HK-2 (cell line): ENCODE measurements at regions not wholly inside any gene's neighbourhood (a gene's known extent, or its start where the extent isn't known, plus 50 kb on each side); places are given as distances from the start of the nearest gene placed in this dataset.

Experiments
- DNase-seq: peaks from one replicate; pipeline ENCODE4 v3.0.0-alpha.2; 2018; ENCODE audit not compliant: unreplicated experiment

DNA sequence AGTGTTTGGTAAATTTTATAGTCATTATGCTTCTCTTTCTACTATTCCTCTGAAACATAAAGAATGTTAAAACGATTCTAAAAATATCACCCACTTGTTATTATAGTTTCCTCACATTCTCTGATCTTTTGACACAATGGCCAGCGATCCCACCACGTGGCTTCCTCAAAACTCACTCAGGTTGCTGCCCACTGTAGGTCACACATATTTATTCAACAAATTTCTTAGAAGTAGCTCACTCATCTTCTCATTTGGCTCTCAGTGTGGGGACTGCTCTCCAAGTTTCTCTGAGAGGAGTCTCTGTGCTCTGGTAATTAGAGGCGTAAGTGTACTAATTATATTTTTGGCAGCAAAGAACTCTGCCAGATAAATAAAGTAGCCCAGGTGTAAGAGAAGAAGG is 465.4 kb downstream of the CDH11 start:
- no peak for DNase-seq

DNA sequence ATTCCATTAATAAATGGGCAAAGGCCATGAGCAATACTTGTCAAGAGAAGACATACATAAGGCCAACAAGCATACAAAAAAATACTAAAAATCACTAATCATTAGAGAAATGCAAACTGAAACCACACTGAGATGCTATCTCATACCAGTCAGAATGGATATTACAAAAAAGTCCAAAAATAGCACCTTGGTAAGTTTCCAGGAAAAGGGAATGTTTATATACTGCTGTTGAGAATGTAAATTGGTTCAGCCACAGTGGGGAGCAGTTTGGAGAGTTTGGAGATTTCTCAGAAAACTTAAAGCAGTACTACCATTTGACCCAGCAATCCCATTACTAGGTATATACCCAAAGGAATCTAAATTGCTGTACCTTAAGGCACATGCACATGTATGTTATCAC is 467.7 kb downstream of the CDH11 start:
- DNase-seq = no peak

DNA sequence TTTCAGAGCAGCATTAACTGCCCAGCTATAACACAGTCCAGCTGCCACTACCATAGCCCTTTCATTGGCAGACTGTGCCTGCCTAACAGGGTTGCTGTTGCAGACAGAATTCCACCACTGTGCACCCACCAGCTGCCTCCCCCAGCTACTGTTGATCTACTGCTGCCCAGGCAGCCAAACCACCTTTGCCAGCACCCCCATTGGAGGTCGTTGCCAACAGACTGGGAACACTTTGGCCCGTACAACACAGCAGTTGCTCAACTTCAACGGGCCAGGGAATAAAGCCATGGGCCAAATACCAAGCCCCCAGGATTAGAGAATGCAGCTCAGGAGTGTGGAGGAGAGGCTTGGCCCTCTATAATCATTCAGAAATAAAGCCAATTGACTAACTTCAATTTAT is 473.6 kb downstream of the CDH11 start:
- DNase-seq = no peak

DNA sequence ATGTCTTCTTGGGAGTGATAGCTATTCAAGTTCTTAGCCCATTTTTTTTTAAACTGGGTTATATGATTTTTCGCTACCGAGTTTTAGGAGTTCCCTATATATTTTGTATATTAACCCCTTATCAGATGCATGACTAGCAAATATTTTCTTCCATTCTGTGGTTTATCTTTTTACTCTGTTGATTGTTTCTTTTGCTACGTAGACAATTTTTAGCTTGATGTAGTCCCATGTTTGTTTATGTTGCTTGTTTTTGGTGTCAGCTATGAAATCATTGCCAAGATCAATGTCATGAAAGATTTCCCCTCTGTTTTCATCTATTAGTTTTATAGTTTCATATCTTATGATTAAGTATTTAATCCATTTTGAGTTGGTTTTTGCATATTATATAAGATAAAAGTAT is 480.5 kb downstream of the CDH11 start:
- no peak for DNase-seq

DNA sequence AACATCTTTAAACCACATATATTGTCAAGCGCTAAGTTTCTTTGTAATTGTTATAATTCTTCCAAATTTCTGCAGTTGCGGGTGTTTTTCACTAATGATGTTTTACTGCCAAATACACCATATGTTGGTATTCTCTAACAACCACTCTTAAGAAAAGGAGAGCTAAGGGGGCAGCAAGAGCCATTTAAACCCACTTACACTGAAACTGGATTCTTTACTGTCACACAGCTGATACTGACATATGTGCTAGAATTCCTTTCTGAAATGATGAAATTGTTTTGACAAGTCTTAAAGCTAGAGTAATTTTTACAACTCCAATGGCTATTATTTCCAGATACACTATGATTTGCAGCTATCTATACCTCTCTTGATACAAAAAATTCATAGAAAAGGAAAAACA is 483.1 kb downstream of the CDH11 start:
- no peak for DNase-seq

DNA sequence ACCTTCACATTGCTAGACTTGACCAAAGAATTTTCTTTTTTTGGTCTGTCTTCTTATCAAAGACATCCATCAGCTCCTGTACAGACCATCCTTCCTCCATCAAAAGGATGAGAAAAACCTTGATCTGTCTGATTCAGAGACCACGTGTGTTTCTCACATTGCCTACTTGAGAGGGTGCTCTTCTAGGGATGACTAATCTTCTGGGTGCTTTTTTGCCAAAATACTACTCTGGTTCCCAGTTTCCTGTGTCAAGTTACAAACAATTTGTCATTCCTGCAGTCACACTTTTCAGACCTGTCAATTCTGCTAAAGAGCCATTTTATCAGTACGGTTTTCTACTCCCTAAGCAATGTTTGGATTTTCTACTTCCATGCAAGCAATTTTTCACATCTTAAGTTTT is 492.2 kb downstream of the CDH11 start:
- DNase-seq = no peak

DNA sequence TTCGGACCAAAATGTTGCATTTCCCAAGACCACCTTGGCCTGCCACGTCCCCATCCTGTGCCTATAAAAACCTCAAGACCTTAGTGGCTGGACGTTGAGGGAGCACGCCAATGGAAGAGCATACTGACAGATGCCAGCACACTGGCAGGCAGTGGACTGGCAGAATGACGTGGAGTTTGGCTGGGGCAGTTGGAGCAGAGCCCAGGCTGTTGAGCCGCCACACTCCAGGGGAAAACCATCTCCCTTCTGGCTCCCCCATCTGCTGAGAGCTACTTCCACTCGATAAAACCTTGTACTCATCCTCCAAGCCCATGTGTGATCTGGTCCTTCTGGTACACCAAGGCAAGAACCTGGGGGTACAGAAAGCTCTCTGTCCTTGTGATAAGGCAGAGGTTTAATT is 494.1 kb downstream of the CDH11 start:
- no peak for DNase-seq

DNA sequence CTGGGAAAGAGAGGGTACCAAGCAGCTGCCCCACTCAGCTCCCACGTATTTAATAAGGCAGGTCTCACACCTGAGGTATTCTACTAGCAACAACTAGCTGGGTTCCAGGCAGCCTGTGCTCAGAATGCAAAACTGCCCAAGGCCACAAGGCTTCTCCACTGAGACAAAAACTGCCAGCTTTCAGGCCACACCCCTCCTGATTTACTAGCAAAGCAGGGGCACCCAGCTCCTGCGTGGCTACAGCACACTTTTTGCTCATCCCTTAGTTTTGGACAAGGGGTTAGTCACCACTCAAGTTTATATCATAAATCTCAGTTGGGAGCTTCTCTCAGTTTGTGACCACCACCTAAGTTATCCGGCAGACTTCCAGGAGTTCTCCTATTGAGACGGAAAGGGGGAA is 494.6 kb downstream of the CDH11 start:
- no peak for DNase-seq

DNA sequence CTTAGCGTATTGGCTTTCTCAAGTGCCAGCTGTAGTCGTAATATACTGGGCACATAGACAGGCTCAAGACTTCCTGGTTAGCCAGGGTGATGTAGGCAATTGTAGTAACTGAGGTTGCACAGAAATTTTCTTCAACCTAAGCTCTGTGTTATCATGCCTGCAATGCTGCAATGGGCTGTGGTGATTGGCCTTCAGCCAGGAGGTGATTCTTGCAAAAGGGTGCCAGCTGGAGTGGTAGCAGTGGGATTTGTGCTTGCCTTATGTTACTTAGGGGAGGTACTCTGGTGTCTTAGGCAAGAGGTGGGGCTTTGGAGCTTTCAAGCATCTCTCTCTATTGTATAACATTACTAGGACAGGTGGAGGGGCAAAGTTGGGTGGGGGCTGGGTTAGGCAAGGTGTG is 495.1 kb downstream of the CDH11 start:
- DNase-seq = no peak

DNA sequence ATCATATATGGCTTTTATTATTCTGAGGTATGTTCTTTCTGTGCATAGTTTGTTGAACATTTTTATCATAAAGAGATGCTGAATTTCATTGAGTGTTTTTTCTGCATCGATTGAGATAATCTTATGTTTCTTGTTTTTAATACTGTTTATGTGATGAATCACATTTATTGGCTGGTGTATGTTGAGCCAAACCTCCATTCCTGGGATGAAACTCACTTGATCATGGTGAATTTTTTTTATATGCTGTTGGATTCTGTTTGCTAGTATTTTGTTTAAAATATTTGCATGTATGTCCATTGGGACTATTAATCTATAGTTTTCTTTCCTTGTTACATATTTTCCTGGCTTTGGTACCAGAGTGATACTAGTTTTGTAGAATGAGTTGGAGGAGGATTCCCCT is 500.2 kb downstream of the CDH11 start:
- DNase-seq = no peak

DNA sequence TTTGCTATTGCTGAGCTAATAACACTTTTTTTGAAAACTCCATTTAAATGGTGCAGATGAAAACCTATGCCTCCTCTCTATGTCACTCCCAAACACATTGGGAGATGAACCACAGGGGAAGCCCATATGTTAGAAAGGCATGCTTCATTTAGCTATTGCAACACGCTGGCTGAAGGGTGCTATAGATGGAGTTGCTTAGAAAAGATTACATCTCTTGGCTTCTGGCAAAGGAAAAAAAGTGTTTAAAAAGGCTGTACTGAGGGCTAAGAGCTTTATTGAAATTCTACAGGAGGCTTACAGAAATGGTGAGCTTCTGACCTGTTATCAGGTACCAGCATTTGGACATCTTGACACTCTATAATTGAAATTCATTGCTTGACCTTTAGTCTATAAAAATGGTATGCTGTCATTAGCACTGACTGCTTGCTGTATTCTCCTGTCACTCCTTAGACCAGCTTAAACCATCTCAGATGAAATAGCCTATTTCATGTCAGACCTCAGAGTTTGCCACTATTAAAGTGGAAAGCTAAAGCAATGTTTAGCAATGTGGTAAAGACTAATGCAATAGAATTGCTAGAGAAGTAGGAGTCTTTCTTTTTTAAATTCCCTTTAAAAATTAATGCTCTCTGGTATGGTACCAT is 503.9 kb downstream of the CDH11 start:
- DNase-seq = no peak

DNA sequence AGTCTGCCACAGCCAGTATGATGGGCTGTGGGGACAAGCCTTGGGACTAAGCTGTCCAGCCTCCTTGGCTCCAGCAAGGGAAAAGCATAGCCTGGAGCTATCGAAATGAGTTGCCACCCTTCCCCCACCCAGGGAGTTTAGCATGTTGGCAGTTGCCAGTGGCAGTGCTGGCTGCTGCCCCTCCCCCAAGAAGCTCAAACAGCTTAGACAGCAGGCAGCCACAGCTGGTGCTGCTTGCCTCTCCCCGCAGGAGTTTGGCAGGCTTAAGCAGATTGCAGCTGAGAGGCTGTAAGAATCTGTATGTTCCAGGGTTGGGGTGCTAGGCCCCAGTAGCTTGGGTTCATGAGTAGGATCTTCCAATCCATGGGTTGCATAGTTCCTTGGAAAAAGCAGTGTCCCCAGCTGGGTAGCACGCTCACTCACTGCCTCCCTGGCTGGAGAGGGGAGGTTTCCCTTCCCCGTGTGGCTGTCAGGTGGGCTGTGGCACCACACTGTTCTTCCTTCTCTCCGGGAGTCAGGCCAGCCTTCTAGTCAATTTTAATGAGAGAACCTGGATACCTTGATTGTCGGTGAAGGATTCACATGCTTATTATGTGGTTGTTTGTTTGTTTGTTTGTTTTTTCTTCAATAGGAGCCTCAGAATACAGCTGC is 506.1 kb downstream of the CDH11 start:
- no peak for DNase-seq

DNA sequence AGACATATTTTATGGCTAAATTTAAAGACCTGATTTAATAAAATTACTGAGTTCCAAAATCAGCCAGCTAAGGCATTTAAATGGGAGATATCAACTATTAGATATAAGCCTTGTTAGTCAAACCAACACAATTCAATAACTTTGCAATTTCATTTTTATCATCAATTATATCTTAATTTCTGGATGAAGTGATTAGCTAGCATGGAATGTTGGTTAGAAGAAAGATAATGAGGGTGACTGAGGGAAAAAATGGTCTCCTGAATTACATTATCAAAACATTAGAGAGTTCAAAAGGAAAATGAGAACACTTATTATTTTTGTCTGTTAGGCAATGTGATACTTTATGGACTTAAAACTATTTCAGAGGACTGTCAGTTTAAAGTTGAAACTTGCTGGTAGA is 525.7 kb downstream of the CDH11 start:
- DNase-seq = no peak

DNA sequence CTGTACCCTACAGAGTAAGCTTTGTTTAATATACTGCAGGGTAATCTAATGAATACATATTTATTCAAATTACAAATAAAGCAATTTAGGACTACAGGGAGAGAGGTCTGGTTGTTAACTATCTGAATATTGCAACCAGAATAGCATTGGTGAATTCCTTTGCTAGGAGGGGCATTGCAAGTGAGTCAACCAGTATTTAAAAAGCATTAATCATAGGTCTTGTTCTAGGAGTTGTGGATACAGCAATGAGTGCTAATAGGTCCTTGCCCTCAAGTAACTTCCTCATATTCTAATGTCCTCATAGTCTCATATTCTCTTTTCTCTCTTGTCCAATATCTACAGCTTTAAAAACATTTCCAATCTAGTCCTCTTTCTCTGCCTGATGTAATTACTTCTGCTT is 531.4 kb downstream of the CDH11 start:
- DNase-seq = no peak

DNA sequence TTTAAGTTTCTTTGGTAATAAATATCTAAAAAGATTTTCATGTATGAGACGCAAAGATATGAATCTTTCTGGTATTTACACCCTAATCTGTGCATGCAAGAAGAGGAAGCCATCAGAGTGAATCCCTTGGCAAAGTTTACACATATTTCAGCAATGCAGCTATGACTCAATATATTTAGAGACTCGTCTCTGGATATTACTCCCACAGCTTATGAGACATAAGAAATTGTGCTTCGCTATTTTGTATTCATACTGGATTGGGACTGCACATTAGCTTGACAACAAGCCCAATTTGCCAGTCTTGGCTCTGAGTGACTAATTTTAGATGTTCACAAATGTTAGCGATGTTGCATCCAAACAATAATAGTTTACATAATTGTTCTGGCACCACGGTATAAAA is 532.0 kb downstream of the CDH11 start:
- DNase-seq = no peak

DNA sequence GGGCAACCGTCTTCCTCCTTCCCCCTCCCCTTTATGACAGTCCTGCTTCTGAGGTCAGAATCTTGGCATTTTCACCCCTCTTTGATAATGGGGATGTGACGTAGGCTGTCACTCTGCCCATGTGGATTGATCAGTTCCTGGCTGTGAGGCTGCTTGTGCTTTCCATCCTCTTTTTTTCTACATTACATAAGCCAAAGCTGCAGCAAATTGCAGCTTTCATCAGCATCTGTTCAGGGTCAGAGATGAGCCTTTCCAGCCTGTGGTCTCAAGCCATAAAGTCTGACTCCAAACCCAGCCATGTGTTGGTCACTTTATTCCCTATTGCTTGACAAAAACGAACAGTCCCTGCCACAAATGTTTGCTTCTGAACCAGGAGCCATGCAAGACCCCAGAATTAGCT is 535.1 kb downstream of the CDH11 start:
- DNase-seq = no peak

DNA sequence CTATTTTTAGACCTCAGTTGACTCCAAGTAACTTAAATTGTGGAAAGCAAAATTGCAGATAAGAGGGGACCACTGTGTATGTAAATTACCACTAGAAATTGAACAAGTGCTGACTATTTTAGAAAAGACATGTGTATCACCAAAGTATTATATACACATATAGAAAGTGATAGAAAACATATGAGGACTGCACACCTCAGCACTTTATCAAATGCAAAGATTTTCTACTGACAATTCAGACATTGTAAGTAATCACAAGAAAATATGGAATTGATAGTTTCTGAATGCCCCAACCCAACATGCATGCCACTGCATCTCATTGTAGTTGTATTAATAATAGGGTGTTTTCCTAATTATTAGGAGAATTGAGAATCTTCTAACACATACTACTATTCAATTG is 536.5 kb downstream of the CDH11 start:
- DNase-seq = no peak

DNA sequence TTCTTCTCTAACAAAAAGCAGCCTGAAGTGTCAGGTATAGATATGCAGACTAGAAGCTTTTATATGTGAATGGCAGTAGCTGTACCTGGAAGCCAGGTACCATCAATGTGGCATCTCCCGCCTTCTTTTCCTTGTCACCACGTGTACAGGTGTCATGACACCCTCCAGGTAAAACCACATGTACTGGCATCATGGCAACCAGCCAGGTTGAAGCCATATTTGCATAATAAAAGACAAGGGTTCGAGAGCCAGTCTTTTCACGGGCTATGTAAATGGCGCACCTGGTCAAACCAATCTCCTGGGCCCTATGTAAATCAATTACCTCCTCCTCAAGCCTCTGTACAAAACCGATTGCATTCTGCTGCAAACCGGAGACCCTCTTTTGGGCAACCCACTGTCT is 541.3 kb downstream of the CDH11 start:
- no peak for DNase-seq

DNA sequence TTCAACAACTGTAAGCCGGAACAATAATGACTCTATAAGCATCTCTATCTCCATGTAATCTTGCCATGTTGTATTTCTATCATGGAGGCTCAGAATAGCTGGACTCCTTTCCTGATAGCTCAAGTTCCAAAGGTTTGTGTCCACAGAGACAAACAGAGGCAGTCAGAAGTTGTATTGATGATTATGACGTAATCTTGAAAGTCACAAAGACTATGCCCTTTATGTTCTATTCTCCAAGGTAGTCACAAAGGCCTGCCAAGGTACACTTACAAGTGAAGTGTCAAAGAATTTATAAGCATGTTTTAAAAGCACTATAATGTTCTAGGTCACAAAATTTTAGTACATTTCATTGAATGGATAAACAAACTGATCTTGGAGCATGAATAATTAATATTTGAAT is 542.2 kb downstream of the CDH11 start:
- DNase-seq = no peak

DNA sequence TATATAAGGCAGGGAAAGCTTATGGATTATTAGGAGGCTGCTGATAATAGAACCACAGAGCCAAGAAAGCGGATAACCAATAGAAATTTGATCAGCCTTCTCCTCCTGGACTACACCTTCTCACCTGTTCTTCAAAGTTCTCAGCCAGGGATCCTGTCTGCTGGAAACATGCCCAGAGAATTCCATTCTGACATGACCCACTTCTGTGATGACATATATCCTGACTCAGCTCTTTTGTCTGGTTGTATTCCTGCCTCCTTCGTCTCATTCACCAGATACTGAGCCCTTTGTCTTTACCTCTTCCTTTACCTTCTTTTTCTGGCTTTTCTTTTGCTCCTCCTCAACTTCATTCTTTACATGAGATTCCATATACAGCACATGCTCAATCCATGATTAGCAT is 576.1 kb downstream of the CDH11 start:
- no peak for DNase-seq

DNA sequence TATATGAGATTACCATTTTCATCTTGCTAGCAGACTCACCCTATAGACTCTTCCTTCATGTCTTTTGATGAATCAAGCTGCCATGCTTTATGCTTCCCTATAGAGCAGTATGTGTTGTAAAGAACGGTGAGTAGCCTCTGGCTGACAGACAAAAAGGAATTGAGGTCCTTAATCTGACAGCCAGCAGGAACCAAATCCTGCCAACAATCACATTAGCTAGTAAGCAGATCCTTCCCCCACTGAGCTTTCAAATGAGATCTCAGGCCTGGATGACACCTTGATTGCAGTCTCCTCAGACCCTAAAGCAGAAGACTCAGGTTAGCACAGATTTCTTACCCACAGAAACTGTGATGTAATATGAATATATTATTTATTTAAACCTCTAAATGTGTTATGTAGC is 577.0 kb downstream of the CDH11 start:
- DNase-seq = no peak

DNA sequence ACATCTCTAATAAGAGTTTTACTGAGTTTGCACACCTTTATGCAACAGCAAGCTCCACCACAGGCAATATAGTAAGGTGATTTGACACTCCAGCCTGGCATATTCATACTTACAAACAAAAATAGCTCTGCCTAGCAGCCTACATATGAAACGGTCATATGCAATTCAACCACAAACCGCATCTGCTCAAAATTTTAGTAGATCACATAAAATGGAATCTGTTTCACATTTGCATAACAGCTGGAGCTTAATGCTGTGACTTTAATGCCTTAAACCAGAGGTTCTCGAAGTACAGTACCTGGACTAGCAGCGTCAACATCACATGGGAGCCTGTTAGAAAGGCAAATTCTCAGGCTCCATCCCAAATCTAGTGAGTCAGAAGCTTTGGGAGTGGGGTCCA is 578.4 kb downstream of the CDH11 start:
- DNase-seq = no peak

DNA sequence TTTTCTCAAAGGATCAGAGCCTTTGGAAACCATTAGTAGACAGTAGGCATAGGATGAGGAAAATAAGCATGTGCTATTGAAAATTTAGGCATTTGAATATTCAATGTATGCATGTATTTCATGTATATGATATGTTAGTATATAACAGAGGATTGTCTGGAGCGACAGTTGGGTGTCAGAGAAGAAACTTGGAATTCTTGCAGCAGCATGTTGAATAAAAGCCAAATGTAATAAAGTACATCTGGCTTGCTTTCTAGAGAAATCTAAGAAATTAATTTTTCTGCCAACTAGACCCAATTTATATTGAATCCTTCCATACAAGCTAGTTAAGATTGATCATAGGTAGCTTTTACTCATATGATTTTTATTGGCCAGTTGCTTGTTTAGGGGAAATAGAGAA is 578.8 kb downstream of the CDH11 start:
- DNase-seq = no peak

DNA sequence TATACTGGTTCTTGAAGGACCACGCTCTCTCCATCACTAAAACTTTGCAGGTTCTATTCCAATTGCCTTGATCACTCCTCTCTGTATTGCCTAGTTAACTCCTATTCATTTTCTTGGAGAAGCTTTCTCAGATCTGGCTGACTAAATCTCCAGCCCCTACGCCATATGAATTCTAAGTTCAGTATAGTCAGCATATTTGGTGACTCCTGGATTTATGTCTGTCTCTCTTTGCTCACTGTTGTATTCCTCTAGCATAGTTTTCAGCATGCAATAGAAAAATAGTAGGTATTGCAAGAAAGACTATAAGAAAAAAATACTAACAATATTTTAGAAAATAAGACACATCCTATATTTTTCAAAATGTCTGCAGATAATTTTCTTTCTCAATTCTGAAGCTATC is 579.7 kb downstream of the CDH11 start:
- DNase-seq = no peak
